ENCODE measurements at regions not wholly inside any gene's neighbourhood (a gene's known extent, or its start where the extent isn't known, plus 50 kb on each side); places are given as distances from the start of the nearest gene placed in this dataset.

- CTCF ChIA-PET: no interaction called here
- no peaks in the 10 kb centered on the region for H3K4me1 ChIP-seq (ENCODE audit: insufficient read depth, low read length, poor library complexity, severe bottlenecking)
- no peak for DNase-seq (ENCODE audit: low spot score)
- H3K9me3 ChIP-seq (ENCODE audit: low read depth, low read length, poor library complexity, severe bottlenecking): no peaks in the 10 kb centered on the region
- no peak overlapping the region for H3K4me3 ChIP-seq (ENCODE audit: low read depth, low read length, poor library complexity, severe bottlenecking)
- H3K36me3 ChIP-seq (ENCODE audit: insufficient read depth, low read length, poor library complexity, severe bottlenecking): no peaks in the 10 kb centered on the region
- intact Hi-C loops (cut with micrococcal nuclease; ENCODE audit: unreplicated experiment): no loop called here
- H3K27ac ChIP-seq (ENCODE audit: low read depth, low read length, poor library complexity, severe bottlenecking): no peak overlapping the region
- BruUV-seq (replicated peaks): no TSS peak
- no peaks in the 10 kb centered on the region for H3K27me3 ChIP-seq (replicated peaks; ENCODE audit: insufficient read depth, low read depth, low read length, poor library complexity)
- POLR2A ChIA-PET (ENCODE audit: low non-redundant PET): no interaction called here
- TF ChIP-seq, protein P1, sequence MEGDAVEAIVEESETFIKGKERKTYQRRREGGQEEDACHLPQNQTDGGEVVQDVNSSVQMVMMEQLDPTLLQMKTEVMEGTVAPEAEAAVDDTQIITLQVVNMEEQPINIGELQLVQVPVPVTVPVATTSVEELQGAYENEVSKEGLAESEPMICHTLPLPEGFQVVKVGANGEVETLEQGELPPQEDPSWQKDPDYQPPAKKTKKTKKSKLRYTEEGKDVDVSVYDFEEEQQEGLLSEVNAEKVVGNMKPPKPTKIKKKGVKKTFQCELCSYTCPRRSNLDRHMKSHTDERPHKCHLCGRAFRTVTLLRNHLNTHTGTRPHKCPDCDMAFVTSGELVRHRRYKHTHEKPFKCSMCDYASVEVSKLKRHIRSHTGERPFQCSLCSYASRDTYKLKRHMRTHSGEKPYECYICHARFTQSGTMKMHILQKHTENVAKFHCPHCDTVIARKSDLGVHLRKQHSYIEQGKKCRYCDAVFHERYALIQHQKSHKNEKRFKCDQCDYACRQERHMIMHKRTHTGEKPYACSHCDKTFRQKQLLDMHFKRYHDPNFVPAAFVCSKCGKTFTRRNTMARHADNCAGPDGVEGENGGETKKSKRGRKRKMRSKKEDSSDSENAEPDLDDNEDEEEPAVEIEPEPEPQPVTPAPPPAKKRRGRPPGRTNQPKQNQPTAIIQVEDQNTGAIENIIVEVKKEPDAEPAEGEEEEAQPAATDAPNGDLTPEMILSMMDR (conservative IDR thresholded peaks at IDR 0.05; ENCODE audit: low read depth, low read length): no peak
- no peak for TF ChIP-seq EZH2 (IDR thresholded peaks at IDR 0.05; ENCODE audit: borderline replicate concordance, low read depth, low read length, poor library complexity, severe bottlenecking)
Observed at GRCh38 chr10:65314253-65314652, 1611.6 kb upstream of the LRRTM3 start.

DNA sequence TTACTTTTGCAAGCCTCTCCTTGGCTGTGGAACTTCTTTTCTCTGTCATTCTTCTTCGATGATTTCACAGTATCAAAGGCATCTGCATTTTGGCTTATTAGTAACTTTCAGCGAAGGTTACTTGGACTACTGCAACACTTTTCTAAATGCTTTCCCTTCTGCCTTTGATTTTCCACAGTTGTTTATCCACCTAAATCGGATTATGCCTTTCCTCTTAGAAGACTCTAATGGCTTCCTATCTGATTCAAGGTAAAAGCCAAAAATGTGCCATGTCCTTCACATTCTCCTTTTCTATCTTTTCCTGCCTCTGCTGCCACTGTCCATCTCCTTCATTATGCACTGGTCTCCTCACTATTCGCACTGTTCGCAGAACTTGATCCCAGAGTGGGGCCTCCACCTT lies 1606.3 kb upstream of the LRRTM3 start:
- Histone ChIP-seq H3K4me1 (ENCODE audit: insufficient read depth, low read length, poor library complexity, severe bottlenecking) (no peaks in the 10 kb centered on the region), H3K9me3 (ENCODE audit: low read depth, low read length, poor library complexity, severe bottlenecking) (no peaks in the 10 kb centered on the region), H3K4me3 (ENCODE audit: low read depth, low read length, poor library complexity, severe bottlenecking) (no peak overlapping the region), H3K27ac (ENCODE audit: low read depth, low read length, poor library complexity, severe bottlenecking) (no peak overlapping the region), H3K36me3 (ENCODE audit: insufficient read depth, low read length, poor library complexity, severe bottlenecking) (no peaks in the 10 kb centered on the region), H3K27me3 (replicated peaks; ENCODE audit: insufficient read depth, low read depth, low read length, poor library complexity) (no peaks in the 10 kb centered on the region)
- ChIA-PET CTCF (no interaction called here), POLR2A (ENCODE audit: low non-redundant PET) (no interaction called here)
- intact Hi-C loops (cut with micrococcal nuclease; ENCODE audit: unreplicated experiment): no loop called here
- no peak for DNase-seq (ENCODE audit: low spot score)
- no peak for TF ChIP-seq EZH2 (IDR thresholded peaks at IDR 0.05; ENCODE audit: borderline replicate concordance, low read depth, low read length, poor library complexity, severe bottlenecking)
- TF ChIP-seq, protein P1 (conservative IDR thresholded peaks at IDR 0.05; ENCODE audit: low read depth, low read length): no peak
- no TSS peak for BruUV-seq (replicated peaks)

DNA sequence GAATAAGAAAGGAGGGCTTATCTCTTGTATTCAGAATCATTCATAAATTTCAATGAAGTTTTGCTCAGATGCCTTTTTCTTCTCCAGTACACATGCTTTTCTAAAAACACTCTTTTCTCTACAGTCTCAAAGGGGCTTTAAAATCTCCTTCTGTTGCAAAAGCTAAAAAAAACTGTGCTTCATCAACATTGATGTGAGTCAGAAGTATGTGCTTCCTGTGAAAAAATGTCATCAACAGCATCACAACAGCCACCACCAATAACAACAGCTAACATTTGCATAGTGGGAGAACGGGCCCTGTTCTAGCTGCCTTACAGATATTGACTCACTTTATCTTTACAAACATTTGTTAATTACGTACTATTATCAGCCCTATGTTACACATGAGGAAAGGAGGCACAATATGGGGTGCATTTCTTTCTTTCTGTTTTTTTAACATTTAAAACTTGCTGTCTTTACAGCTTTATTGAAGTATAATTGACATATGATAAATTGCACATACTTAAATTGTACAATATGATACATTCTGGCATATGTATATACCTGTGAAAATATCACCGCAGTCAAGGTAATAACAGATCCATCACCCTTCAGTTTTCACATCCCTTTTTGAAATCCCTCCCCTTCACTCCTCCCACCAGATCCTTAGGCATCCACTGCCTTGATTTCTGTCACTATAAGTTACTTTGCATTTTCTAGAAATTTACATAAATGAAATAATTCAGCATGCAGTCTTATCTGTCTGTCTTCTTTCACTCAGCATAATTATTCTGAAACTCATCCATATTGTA lies 1605.4 kb upstream of the LRRTM3 start:
- no peak for TF ChIP-seq EZH2 (IDR thresholded peaks at IDR 0.05; ENCODE audit: borderline replicate concordance, low read depth, low read length, poor library complexity, severe bottlenecking)
- TF ChIP-seq, protein P1 (conservative IDR thresholded peaks at IDR 0.05; ENCODE audit: low read depth, low read length): no peak
- no peaks in the 10 kb centered on the region for H3K4me1 ChIP-seq (ENCODE audit: insufficient read depth, low read length, poor library complexity, severe bottlenecking)
- BruUV-seq (replicated peaks): no TSS peak
- no peak overlapping the region for H3K4me3 ChIP-seq (ENCODE audit: low read depth, low read length, poor library complexity, severe bottlenecking)
- H3K36me3 ChIP-seq (ENCODE audit: insufficient read depth, low read length, poor library complexity, severe bottlenecking): no peaks in the 10 kb centered on the region
- H3K27ac ChIP-seq (ENCODE audit: low read depth, low read length, poor library complexity, severe bottlenecking): no peak overlapping the region
- intact Hi-C loops (cut with micrococcal nuclease; ENCODE audit: unreplicated experiment): no loop called here
- ChIA-PET CTCF (no interaction called here), POLR2A (ENCODE audit: low non-redundant PET) (no interaction called here)
- no peaks in the 10 kb centered on the region for H3K27me3 ChIP-seq (replicated peaks; ENCODE audit: insufficient read depth, low read depth, low read length, poor library complexity)
- no peaks in the 10 kb centered on the region for H3K9me3 ChIP-seq (ENCODE audit: low read depth, low read length, poor library complexity, severe bottlenecking)
- no peak for DNase-seq (ENCODE audit: low spot score)

Measured in A673 (cell line).